Occipital lobe (tissue), 1 donor: ENCODE measurements at regions not wholly inside any gene's neighbourhood (a gene's known extent, or its start where the extent isn't known, plus 50 kb on each side); places are given as distances from the start of the nearest gene placed in this dataset.
"Not testable (repeated sequence)": the region's sequence is repeated elsewhere in the genome, so short reads cannot be mapped to it uniquely, and the experiment has no call there.

Source experiments
- DNase-seq: peaks from one replicate; lab custom pipeline; 2025; lab: John Stamatoyannopoulos, UW

- DNase-seq, result not testable (repeated sequence)
Measured at GRCh38 chr2:212786088-212786487, 247.5 kb upstream of the ERBB4 start.

DNA sequence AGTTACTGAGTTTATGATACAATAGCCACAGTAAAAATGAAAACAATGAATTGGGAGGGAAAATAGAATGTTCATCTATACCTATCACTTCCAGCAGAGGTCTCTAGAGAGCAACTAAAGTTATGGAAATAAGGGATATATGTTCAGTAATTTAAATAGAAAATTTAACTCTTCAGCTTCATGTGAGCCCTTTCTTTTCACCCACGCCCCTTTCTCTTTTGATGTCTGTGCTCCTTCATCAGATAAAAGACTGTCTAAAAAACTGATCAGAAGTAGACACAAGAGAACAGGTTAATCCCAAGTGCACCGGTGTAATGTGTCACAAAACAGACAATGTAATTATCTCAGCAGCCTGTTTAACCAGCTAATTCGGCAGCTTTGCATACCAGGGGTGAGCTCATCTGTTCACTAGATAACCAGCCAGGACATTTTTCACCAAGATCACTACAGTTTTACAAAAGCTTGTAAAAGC is 238.5 kb upstream of the ERBB4 start:
- no peak for DNase-seq

- no peak for DNase-seq
Measured at GRCh38 chr2:212773808-212774339, 235.3 kb upstream of the ERBB4 start.

DNA sequence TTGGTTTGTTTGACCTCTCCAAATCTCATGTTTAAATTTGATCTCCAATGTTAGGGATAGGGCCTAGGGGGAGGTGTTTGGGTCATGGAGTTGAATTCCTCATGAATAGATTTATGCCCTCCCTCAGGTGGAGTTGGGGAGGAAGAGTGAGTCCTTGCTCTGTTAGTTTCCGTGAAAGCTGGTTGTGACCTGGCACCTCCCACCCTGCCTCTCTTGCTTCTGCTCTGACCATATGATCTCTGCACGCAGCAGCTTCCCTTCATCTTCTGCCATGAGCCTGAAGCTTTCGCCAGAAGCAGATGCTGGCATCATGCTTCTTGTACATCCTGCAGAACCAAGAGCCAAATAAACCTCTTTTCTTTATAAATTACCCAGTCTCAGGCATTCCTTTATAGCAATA is 231.6 kb upstream of the ERBB4 start:
- no peak for DNase-seq

- no peak for DNase-seq
Measured at GRCh38 chr2:212766921-212767320, 228.3 kb upstream of the ERBB4 start.

DNA sequence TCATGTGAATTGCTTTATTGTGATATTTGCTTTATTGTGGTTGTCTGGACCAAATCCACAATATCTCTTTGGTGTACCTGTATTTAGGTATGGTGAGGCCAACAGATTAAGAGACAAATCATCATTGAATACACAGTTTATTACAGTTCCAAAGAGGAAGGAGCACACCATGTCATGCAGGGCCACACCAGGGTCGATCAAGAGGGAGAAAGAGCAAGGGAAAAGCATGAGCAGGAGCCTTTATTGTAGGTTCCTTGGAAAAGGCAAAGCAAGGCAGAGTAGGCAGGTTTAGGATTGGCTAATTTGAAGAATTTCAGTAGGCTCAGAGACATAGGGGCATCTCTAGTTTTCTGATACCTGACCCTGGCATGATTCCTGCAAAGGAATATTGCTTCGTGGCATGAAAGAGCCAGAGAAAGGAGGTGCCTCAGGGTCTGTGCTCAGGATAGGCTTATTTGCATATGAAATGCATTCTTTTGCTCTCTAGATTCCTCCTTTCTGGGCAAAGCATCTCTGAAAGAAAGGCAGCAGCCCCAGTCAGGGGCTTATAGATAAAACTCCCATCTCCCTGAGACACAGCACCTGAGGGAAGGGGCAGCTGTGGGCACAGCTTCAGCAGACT is 214.2 kb upstream of the ERBB4 start:
- no peak for DNase-seq

GRCh38 chr2:212745359-212745758 is 206.8 kb upstream of the ERBB4 start:
- no peak for DNase-seq

DNA sequence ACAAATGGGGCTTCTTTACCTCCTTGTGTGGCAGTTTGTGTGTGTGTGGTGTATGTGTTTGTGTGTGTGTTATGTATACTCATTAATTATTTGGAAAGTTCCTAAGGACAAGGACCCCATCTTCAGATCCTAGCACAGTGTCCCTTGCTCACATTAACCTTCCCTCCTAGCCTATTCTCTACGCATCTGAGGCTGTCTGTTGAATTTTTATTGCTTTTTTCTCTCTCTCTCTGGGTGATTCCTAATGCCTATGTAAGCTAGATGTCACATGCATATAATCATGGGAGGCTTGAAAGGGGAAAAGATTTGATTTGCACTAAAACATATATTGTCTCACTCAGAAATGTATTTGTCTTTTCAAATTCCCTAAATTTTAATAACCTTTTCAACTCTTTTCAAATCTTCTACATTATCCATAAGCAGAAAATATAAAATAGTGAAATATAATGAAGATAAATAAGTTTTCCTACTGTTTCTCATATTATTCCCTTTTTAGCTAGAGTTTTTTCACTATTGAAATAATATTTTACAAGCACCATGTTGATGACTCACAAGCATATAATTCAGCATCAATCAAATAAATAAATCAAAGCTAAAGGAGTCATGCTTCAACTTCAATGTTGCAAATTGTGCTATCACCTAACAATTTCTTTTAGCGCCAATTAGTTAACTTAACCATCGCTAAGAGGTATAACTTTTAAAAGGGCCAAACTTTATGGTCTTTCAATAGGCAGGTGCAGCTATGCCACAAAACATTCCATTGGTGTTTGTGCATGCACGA is 199.0 kb upstream of the ERBB4 start:
- no peak for DNase-seq

DNA sequence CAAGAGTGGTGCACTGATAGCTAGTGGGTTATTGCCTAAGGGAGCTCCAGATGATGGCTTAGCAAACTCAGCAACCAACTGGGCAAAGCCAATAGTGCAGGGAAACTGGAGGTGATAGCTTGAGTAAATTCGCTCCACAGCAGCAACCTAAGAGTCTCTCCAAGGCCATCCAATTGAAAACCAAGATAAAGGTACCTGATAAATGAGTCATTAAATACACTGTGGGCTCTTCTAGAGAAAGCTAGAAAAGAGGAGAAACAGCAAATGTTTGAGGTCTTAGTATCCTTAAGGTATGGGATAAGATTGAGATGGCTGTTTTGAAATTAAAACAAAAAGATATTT is 197.8 kb upstream of the ERBB4 start:
- no peak for DNase-seq

GRCh38 chr2:212733273-212733672 is 194.7 kb upstream of the ERBB4 start:
- no peak for DNase-seq

DNA sequence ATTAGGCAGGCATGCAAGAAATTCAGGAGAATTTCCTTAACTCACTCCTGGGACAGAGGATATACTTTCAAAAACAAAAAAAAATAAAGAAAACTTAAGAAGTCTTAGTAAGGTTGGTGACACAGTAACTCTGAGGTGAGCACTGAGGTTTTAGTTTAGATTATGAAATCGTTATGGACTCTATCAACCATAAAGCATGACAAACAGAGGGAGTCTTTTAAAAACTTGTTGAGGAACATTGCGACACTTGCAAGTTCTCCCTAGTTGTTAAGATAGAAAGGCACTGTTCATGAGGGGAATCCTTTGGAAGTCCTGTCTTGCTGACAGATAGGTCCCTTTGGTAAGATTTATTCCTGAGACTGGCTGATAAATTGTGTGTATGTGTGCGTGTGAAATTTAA is 194.3 kb upstream of the ERBB4 start:
- DNase-seq, result no peak

- no peak for DNase-seq
Measured at GRCh38 chr2:212730994-212731393, 192.4 kb upstream of the ERBB4 start.

DNA sequence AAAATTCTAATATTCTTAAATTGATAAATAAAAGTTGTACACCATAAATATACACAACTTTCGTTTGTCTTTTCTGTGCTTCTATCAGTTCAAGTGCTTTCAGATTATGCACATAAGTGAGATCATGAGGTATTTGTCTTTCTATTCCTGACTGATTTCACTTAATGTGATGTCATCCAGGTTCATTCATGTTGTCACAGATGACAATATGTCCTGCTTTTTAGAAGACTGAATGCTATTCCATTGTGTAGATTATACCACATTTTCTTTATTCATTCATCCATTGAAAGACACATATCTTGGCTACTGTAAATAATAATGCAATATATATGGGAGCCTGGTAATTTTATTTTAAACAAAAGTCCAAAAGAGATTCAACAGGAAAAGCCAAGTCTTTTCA is 190.1 kb upstream of the ERBB4 start:
- no peak for DNase-seq

- DNase-seq, result no peak
Measured at GRCh38 chr2:212727751-212728150, 189.1 kb upstream of the ERBB4 start.

DNA sequence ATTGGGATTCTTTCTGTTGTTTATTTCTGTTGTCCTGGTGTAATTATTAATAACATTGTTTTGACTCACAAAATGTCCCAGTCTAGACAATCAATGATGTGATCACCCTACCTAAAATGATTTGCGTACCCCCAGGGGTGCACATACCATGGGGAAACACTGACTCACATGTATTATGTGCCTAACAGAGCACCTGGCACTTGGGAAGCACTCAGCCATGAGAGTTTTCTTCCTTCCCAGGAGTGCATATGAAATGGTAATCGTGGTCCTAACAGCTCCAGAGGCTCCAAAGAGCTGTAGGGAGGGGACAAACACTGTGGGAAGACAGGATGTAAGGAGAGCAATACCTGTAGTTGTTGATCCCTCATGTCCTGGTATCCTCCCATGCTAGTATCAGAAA is 187.8 kb upstream of the ERBB4 start:
- no peak for DNase-seq

- DNase-seq, result no peak
Measured at GRCh38 chr2:212725180-212725579, 186.6 kb upstream of the ERBB4 start.

- no peak for DNase-seq
Measured at GRCh38 chr2:212723226-212723625, 184.6 kb upstream of the ERBB4 start.

- no peak for DNase-seq
Measured at GRCh38 chr2:212722046-212722445, 183.4 kb upstream of the ERBB4 start.

DNA sequence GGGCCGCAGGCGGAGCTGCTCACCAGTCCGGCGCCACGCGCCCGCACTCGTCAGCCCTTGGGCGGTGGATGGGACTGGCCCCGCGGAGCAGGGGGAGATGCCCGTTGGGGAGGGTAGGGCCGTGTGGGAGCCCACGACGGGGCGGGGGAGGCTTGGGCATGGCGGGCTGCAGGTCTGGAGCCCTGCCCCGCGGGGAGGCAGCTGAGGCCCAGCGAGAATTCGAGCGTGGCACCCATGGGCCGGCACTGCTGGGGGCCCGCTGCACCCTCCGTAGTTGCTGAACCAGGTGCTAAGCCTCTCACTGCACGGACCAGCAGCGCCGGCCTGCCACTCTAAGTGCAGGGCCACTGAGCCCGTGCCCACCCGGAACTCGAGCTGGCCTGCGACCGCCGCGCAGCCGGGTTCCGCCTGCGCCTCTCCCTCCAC is 182.4 kb upstream of the ERBB4 start:
- DNase-seq, result no peak

DNA sequence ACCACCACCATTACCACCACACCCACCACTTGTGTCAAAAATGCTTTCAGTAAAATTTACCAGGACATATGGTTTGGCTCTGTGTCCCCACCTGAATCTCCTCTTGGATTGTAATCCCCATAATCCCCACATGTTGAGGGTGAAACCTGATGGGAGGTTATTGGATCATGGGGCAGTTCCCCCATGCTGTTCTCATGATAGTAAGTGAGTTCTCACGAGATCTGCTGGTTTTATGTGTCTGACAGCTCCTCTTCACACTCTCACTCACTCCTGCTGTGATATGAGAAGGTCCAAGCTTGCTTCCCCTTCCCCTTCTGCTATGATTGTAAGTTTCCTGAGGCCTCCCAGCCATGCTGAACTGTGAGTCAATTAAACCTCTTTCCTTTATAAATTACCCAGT is 176.8 kb upstream of the ERBB4 start:
- DNase-seq, result not testable (repeated sequence)

- no peak for DNase-seq
Measured at GRCh38 chr2:212713681-212714080, 175.1 kb upstream of the ERBB4 start.

DNA sequence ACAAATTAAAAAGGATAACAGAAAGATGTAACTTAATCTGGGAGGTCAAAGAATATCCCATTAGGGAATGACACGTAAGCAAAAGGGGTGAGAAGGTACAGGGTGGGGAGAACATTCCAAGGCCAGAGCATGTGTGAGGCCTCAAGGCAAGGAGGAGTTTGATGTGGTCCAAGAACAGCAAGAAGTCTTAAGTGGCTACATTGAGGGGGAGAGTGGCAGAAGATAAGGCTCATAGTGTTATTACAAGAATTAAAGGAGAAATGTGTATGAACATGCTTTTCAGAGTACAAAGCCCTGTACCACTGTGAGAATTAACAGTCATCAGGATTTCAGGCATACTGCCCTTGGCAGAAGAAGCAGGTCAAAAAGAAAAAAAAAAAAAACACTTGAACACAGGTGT is 174.4 kb upstream of the ERBB4 start:
- no peak for DNase-seq

GRCh38 chr2:212712466-212712865 is 173.9 kb upstream of the ERBB4 start:
- no peak for DNase-seq
